ENCODE measurements at regions not wholly inside any gene's neighbourhood (a gene's known extent, or its start where the extent isn't known, plus 50 kb on each side); places are given as distances from the start of the nearest gene placed in this dataset.

GRCh38 chr3:167001374-167001773 lies 378.7 kb downstream of the ZBBX start:
- no peak for DNase-seq (ENCODE audit: low read depth, low spot score)
- Histone ChIP-seq H3K27me3 (ENCODE audit: control insufficient read depth, insufficient read depth, low read length) (no peaks in the 10 kb centered on the region), H3K36me3 (ENCODE audit: control insufficient read depth, insufficient read depth, low read length) (no peaks in the 10 kb centered on the region), H3K9me3 (ENCODE audit: control insufficient read depth, insufficient read depth, low read depth, low read length) (no peaks in the 10 kb centered on the region), H3K4me3 (ENCODE audit: low read depth in 2 of 2, low read length in 2 of 2) (no peak overlapping the region), H3K27ac (ENCODE audit: low read length) (no peak overlapping the region), H3K4me1 (ENCODE audit: control insufficient read depth, insufficient read depth, low read length) (no peaks in the 10 kb centered on the region)
- no TSS peak for BruUV-seq (replicated peaks)
- in situ Hi-C loops (cut with HindIII; ENCODE audit: low pct_unique_long_range_greater_than_20kb, low sequenced_read_pairs) (no loop called here), intact Hi-C loops (cut with micrococcal nuclease; ENCODE audit: unreplicated experiment) (no loop called here)
- TF ChIP-seq CTCF (IDR thresholded peaks at IDR 0.05) (no peak), POLR2AphosphoS5 (IDR thresholded peaks at IDR 0.05; ENCODE audit: low read depth, low read length) (no peak), REST (IDR thresholded peaks at IDR 0.05; ENCODE audit: insufficient read depth in 1 of 2, low read depth in 2 of 2, low read length in 1 of 2) (no peak)
- ChIA-PET POLR2A (no interaction called here), CTCF (no interaction called here)
- ATAC-seq = no peak

GRCh38 chr3:166993015-166993630 lies 387.0 kb downstream of the ZBBX start:
- no peaks in the 10 kb centered on the region for H3K9me3 ChIP-seq (ENCODE audit: control insufficient read depth, insufficient read depth, low read depth, low read length)
- TF ChIP-seq POLR2AphosphoS5 (IDR thresholded peaks at IDR 0.05; ENCODE audit: low read depth, low read length) (no peak), SIN3A (IDR thresholded peaks at IDR 0.05; ENCODE audit: borderline replicate concordance, insufficient read depth, low read depth, low read length) (no peak), REST (IDR thresholded peaks at IDR 0.05; ENCODE audit: insufficient read depth in 1 of 2, low read depth in 2 of 2, low read length in 1 of 2) (no peak), TCF7L2 (IDR thresholded peaks at IDR 0.05; ENCODE audit: low read depth, low read length) (no peak), CTCF (IDR thresholded peaks at IDR 0.05) (no peak)
- H3K4me1 ChIP-seq (ENCODE audit: control insufficient read depth, insufficient read depth, low read length) = no peaks in the 10 kb centered on the region
- intact Hi-C loops (cut with micrococcal nuclease; ENCODE audit: unreplicated experiment) = no loop called here
- no peak overlapping the region for H3K27ac ChIP-seq (ENCODE audit: low read length)
- ChIA-PET POLR2A (no interaction called here), CTCF (no interaction called here)
- ATAC-seq (no peak), DNase-seq (ENCODE audit: low read depth, low spot score) (no peak)
- H3K36me3 ChIP-seq (ENCODE audit: control insufficient read depth, insufficient read depth, low read length) = no peaks in the 10 kb centered on the region
- in situ Hi-C loops (cut with HindIII; ENCODE audit: low pct_unique_long_range_greater_than_20kb, low sequenced_read_pairs) = no loop called here
- BruUV-seq (replicated peaks) = no TSS peak
- H3K27me3 ChIP-seq (ENCODE audit: control insufficient read depth, insufficient read depth, low read length) = no peaks in the 10 kb centered on the region
- no peak overlapping the region for H3K4me3 ChIP-seq (ENCODE audit: low read depth in 2 of 2, low read length in 2 of 2)
